CD4-positive, alpha-beta T cell treated with Interleukin-2 at 100 ng/mL for 4 hours (primary cell): ENCODE measurements at regions not wholly inside any gene's neighbourhood (a gene's known extent, or its start where the extent isn't known, plus 50 kb on each side); places are given as distances from the start of the nearest gene placed in this dataset.
"Not testable (repeated sequence)": the region's sequence is repeated elsewhere in the genome, so short reads cannot be mapped to it uniquely, and the experiment has no call there.

Experiments
- DNase-seq: peaks from one replicate; pipeline ENCODE4 v3.0.0-alpha.2; 2020; ENCODE audit warnings: low spot score

DNA sequence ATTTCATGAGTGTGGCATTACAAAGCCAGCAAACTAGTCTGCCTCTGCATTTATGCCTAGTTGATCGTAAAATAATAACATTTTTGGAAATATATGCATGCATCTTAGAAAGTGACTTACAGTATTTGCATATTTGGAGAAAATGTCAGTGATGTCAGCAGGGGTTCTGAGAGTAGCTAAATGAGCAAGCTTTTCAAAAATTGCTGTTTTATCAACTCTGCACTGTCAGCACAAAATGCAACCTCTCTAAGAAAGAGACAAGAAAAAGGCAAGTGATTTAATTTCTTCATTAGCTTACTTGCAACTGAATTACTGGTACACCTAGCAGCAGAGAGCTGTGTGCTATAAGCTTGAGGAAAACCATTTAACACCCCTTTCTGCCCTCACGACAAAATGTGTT is 632.5 kb upstream of the MMS22L start:
- no peak for DNase-seq

GRCh38 chr6:97917369-97917768 is 634.4 kb upstream of the MMS22L start:
- no peak for DNase-seq

DNA sequence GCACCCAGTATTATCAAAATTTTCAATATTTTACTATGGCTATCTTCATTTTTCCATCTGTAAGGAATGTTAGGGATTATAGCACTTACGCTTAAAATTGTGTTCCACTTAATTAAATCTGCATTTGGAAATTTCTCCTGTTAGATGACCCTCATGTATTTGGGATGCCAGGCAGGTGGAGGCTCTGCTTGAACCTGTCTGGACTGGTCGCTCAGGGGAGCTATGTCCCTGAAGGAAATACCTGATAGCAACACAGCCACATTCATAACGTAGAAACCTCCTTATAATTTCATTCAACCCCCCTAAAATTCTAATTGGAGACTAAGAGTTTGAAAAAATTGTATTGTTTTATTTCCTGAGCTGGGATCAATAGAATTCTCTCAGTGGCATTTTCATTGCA is 636.0 kb upstream of the MMS22L start:
- no peak for DNase-seq

- no peak for DNase-seq
Observed at GRCh38 chr6:97919631-97920030, 636.6 kb upstream of the MMS22L start.

DNA sequence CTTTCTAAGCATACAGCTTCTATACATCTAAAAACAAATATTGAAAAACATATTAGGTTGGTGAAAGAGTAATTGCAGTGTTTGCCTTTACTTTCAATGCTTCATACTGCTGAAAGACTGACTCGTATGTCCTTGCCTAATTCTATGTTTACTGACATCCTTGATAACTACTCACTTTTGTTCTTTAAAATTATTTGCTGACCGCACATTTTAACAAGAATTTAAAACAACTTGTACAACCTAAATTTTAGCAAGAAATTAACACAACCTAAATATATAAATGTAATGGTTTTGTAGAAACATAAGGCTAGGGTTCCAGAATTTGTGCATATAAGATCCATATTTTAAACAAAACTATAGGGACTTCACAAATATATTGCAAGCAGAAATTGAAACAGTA is 640.2 kb upstream of the MMS22L start:
- no peak for DNase-seq

- DNase-seq = no peak
Observed at GRCh38 chr6:97925504-97925903, 642.5 kb upstream of the MMS22L start.

DNA sequence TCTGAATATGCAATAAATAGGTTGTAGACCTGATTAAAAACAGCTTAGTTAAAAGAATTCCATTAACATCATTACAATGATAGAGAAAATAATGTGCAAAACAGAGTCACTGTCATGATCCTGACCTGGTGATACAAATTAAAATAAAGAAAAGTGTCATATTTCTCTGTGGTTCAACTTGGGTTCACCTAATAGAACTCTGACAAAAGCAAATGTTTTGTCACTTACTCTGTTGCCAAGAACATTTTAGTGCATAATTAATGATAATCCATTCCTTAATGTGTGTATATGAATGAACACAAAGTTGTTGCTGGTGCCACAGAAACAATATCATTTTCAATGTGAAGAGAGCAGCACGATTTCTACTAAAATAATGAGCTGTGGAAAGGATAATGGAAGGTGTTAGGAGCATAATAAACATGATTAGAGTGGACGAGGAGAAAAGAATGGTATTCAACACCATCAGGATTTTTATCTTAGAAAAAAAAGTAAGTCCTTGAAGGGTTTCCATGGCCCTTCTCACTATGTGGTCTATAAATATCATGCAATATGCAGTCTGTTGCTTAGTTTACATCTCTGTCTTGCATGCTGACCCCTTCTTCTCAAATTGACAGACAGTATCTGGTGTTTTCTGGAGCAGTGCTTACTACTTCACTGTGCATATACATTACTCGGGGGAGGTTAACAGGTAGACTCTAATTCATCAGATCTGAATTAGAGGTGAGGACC is 656.6 kb upstream of the MMS22L start:
- no peak for DNase-seq

DNA sequence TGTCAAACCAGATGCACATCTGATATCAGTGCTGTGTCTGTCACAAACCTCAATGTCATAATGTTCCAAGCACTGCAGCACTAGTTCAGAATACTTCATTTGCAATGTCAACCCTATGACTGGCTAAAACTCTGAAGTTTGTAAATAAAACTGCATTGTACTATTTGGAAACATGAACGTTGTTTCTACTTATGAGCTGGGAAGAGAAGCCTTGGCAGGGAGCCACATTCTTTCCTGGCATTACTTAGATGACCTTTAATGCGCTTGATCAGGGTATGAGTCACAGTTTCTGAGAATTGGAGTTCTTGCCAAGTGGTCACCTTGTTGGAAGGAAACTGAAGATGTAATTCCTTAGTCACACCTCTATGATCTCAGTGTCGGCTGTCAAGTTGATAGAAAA is 664.8 kb upstream of the MMS22L start:
- DNase-seq = no peak

- no peak for DNase-seq
Observed at GRCh38 chr6:97958134-97958533, 675.1 kb upstream of the MMS22L start.

DNA sequence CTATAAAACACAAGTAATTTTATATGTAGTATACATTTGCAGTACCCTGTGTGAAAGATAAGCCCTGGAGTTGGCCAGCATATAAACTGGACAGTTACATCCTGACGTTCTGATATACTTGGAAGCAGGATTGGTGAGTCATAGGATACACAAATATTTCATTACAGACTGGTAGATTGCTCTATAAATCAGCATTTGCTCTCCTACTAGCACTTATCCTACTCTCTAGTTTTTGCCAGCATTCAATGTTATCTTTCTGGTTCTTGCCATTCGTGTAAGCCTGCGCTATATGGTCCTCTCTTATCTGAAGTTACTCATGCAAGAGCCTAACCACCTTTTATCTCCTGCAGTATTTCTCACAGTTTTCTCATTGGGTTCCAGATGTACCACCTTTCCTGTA is 680.2 kb upstream of the MMS22L start:
- no peak for DNase-seq

DNA sequence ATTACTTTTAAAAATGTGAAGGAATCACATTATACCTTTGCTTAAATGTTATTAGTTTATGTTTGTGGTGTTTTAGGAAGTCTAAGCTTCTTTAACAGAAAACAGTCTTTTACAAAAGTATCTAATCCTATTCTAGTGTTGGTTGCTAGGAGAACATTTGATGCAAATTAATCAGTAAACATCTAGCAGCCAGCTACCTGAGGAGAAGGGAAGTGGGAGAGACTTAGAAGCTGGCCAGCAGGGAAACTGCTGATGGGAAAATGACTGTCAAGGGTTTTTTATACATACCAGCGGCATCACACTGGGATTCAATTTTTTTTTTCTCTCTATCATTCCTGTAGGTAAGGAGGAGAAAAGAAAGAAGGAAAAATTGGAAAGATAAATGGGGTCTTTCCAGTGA is 686.0 kb upstream of the MMS22L start:
- no peak for DNase-seq

- DNase-seq = no peak
Observed at GRCh38 chr6:97977084-97977483, 694.1 kb upstream of the MMS22L start.

GRCh38 chr6:97978855-97979271 is 695.8 kb upstream of the MMS22L start:
- no peak for DNase-seq

GRCh38 chr6:97979285-97979684 is 696.3 kb upstream of the MMS22L start:
- not testable (repeated sequence) for DNase-seq

- no peak for DNase-seq
Observed at GRCh38 chr6:97989451-97989850, 706.4 kb upstream of the MMS22L start.

GRCh38 chr6:97995158-97995557 is 712.1 kb upstream of the MMS22L start:
- no peak for DNase-seq

DNA sequence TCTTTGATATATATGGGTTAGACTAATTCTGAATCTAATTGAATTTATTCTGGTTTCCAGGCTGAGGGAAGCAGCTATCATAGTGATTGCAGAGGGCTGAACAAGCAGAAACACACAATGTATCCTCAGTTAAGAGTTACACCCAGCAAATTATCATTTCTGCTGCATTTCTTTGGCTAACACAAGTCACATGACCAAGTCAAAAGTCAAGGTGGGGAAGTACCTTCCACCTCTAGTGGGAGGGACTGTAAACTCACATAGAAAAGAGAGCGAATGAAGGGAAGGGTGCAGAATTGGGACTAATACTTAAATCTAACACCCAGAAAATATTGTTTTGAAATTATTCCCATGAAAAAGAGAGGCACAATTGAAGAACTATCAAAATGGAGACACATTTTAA is 719.7 kb upstream of the MMS22L start:
- no peak for DNase-seq

GRCh38 chr6:98014442-98015201 is 731.6 kb upstream of the MMS22L start:
- no peak for DNase-seq

GRCh38 chr6:98016565-98016964 is 733.5 kb upstream of the MMS22L start:
- no peak for DNase-seq

GRCh38 chr6:98020222-98020621 is 737.2 kb upstream of the MMS22L start:
- no peak for DNase-seq

GRCh38 chr6:98024359-98024758 is 741.3 kb upstream of the MMS22L start:
- DNase-seq = no peak

DNA sequence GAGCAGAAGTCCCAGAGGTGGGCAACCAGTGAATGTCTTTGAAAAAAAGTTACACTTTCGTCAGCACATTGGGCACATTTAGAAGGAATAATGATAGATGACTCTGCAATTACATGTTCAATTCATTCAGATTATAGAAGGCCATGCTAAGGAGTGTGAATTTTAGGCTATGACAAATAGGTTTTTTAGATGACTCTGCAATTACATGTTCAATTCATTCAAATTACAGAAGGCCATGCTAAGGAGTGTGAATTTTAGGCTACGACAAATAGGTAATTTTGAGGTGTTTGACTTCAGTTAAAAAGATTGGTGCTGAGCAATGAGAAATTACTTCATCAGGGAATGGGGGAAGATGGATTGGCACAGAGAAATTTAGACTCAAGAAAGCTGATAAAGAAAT is 744.9 kb upstream of the MMS22L start:
- DNase-seq = no peak

DNA sequence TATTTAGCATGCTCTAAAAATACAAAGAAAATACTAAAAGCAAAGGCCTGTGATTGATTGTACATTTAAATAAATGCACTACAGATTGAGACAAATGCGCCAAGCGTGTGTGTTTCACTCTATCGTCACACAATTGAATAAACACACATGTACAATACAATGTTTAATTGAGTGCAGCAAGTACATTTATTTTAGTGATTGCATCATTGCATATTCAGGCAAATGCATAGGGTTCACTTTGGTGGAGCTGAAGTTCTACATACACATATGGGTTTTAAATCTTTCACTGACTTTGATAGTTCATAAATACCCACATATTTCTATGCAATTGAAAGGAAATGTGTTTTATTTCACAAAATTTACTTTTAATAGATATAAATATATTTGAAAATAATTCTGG is 750.6 kb upstream of the MMS22L start:
- no peak for DNase-seq
